Endothelial cell of umbilical vein (primary cell): ENCODE measurements at regions not wholly inside any gene's neighbourhood (a gene's known extent, or its start where the extent isn't known, plus 50 kb on each side); places are given as distances from the start of the nearest gene placed in this dataset.

Experiments
- BruUV-seq: library from RNA; stranded (reverse); fragments of 400-500 nt; replicated peaks from 2 replicates; lab custom pipeline; 2021; lab: Mats Ljungman, UMichigan
- CTCF ChIA-PET: fragments of 300-600, 350-600 bp; sonication (Branson Sonifier 250); formaldehyde crosslinking; loops from one replicate; lab custom pipeline; 2021; ENCODE audit warnings: antibody characterized with exemption, inconsistent platforms; lab: Charles Lee
- POLR2A ChIA-PET: fragments of 300-600, 350-600 bp; sonication (Branson Sonifier 250); formaldehyde crosslinking; loops from one replicate; lab custom pipeline; 2021; ENCODE audit warnings: antibody characterized with exemption, inconsistent platforms; lab: Charles Lee
- DNase-seq: peaks from one replicate; pipeline ENCODE4 v3.0.0-alpha.2; 2011; ENCODE audit warnings: low read depth, low spot score
- FAIRE-seq: peaks from 2 replicates; lab custom pipeline; 2011; peaks lifted over from hg19 to GRCh38; lab: Jason Lieb, UNC
- H2AFZ ChIP-seq: 2 replicates; pipeline ENCODE4 v1.6.0; 2012; ENCODE audit warnings: low read depth, low read length, control low read depth, inconsistent platforms
- H3K27ac ChIP-seq: 2 replicates; pipeline ENCODE4 v1.5.1; 2011; ENCODE audit warnings: low read depth, mild to moderate bottlenecking, control low read depth, low read length, moderate library complexity; ENCODE audit not compliant: insufficient read depth
- H3K27me3 ChIP-seq, 2 experiments: 2 replicates each; pipeline versions ENCODE4 v1.6.0 to v1.6.1; 2011; ENCODE audit warnings: low read length in 2 of 2, mixed read lengths in 1 of 2; ENCODE audit not compliant: control insufficient read depth in 2 of 2, insufficient read depth in 2 of 2
- H3K36me3 ChIP-seq, 2 experiments: 2 replicates in 1 of 2; 3 replicates in 1 of 2; pipeline ENCODE4 v1.5.1; 2011; ENCODE audit warnings: low read length in 2 of 2, mild to moderate bottlenecking in 1 of 2, moderate library complexity in 1 of 2; ENCODE audit not compliant: control insufficient read depth in 2 of 2, insufficient read depth in 2 of 2; ENCODE audit errors: extremely low read depth in 1 of 2
- H3K4me1 ChIP-seq: 3 replicates; pipeline ENCODE4 v1.5.1; 2011; ENCODE audit warnings: mild to moderate bottlenecking, low read length; ENCODE audit not compliant: control insufficient read depth, insufficient read depth; ENCODE audit errors: extremely low read depth
- H3K4me2 ChIP-seq: 2 replicates; pipeline ENCODE4 v1.6.1; 2011; ENCODE audit warnings: low read length, control low read depth, mixed read lengths; ENCODE audit not compliant: insufficient read depth
- H3K4me3 ChIP-seq, 3 experiments: fragments of 200-600 bp in 1 of 3; sonication (generic), shearing (Covaris generic) in 1 of 3; replicated peaks in 1 of 3; 2 replicates each; pipeline ENCODE4 v1.5.1; 2011 to 2016; ENCODE audit warnings: control low read depth in 3 of 3, low read length in 3 of 3, mild to moderate bottlenecking in 2 of 3, inconsistent platforms in 1 of 3, low read depth in 1 of 3, moderate library complexity in 1 of 3; ENCODE audit not compliant: insufficient read depth in 1 of 3
- H3K79me2 ChIP-seq: 2 replicates; pipeline ENCODE4 v1.6.0; 2012; ENCODE audit warnings: low read length, inconsistent platforms; ENCODE audit not compliant: control insufficient read depth, insufficient read depth
- H3K9ac ChIP-seq: replicated peaks from 2 replicates; pipeline ENCODE3; 2011; ENCODE audit warnings: low read length, control low read depth; ENCODE audit not compliant: insufficient read depth; ENCODE audit errors: extremely low read depth
- H3K9me1 ChIP-seq: replicated peaks from 3 replicates; pipeline ENCODE4 v1.6.0; 2011; ENCODE audit warnings: mild to moderate bottlenecking, low read length; ENCODE audit not compliant: control insufficient read depth, insufficient read depth; ENCODE audit errors: extremely low read depth
- H3K9me3 ChIP-seq: replicated peaks from 2 replicates; pipeline ENCODE4 v1.5.1; 2012; ENCODE audit warnings: low read length, inconsistent platforms; ENCODE audit not compliant: control insufficient read depth, insufficient read depth
- H4K20me1 ChIP-seq: replicated peaks from 2 replicates; pipeline ENCODE3; 2011; ENCODE audit warnings: mild to moderate bottlenecking, low read length; ENCODE audit not compliant: control insufficient read depth, insufficient read depth; ENCODE audit errors: extremely low read depth
- CTCF ChIP-seq, 2 donors: IDR thresholded peaks; 1 replicate in 1 of 2; 2 replicates in 1 of 2; pipeline ENCODE4 v1.5.1; 2011; ENCODE audit warnings: low read length in 2 of 2, mild to moderate bottlenecking in 2 of 2, moderate library complexity in 2 of 2, control low read depth in 1 of 2, inconsistent platforms in 1 of 2, low read depth in 1 of 2; ENCODE audit not compliant: insufficient read depth in 1 of 2; ENCODE audit errors: extremely low read depth in 1 of 2
- FOS ChIP-seq: IDR thresholded peaks from 2 replicates; pipeline ENCODE4 v1.6.1; 2011; ENCODE audit warnings: mild to moderate bottlenecking, low read length, moderate library complexity, borderline replicate concordance; ENCODE audit not compliant: insufficient read depth
- JUN ChIP-seq: IDR thresholded peaks from 2 replicates; pipeline ENCODE4 v1.6.1; 2011; ENCODE audit warnings: borderline replicate concordance, low read depth; ENCODE audit not compliant: insufficient read length, insufficient read depth
- MAX ChIP-seq: IDR thresholded peaks from 2 replicates; pipeline ENCODE4 v1.6.1; 2011; ENCODE audit not compliant: insufficient read depth, insufficient read length
- POLR2AphosphoS5 ChIP-seq: IDR thresholded peaks from 2 replicates; pipeline ENCODE4 v1.6.1; 2012; ENCODE audit warnings: low read depth, mild to moderate bottlenecking, control low read depth, low read length, moderate library complexity; ENCODE audit not compliant: insufficient read depth
- dilution Hi-C: fragments of 300-500 bp; cut with MboI; formaldehyde crosslinking; loops from one replicate; pipeline ENCODE4 v1.15.0; 2019; ENCODE audit warnings: low sequenced_read_pairs; ENCODE audit not compliant: extremely low pct_ligation_motif_present
- intact Hi-C: fragments of 100-400 bp; cut with micrococcal nuclease; formaldehyde crosslinking; loops from one replicate; pipeline ENCODE4 v1.10.0; 2022

- no peak for FAIRE-seq
- Histone ChIP-seq H4K20me1 (no peaks in the 10 kb centered on the region), H3K9ac (no peak overlapping the region), H3K27ac (no peak overlapping the region), H2AFZ (no peak overlapping the region), H3K79me2 (no peaks in the 10 kb centered on the region), H3K9me1 (no peaks in the 10 kb centered on the region), H3K4me1 (no peaks in the 10 kb centered on the region), H3K9me3 (no peaks in the 10 kb centered on the region), H3K27me3 (no peaks in the 10 kb centered on the region), H3K4me2 (no peak overlapping the region), H3K36me3 (no peaks in the 10 kb centered on the region), H3K4me3 (no peak overlapping the region)
- peak; percentile 79 for TF ChIP-seq FOS
- TF ChIP-seq MAX, result no peak
- POLR2A ChIA-PET, result no interaction called here
- CTCF ChIA-PET, result interaction anchor here (2.8 kb wide), 1 partner anchor 16 kb away, joined by 9 read pairs; no protein-coding TSS in a partner anchor
- dilution Hi-C loops (no loop called here), intact Hi-C loops (no loop called here)
- no TSS peak for BruUV-seq
- peak; percentile 35 for DNase-seq
These were observed 593.5 kb upstream of the ARID1B start for GRCh38 chr6:156183678-156184077.

- no TSS peak for BruUV-seq
- TF ChIP-seq MAX (no peak), POLR2AphosphoS5 (no peak), JUN (no peak), FOS (no peak), CTCF (IDR thresholded peaks at IDR 0.05; ENCODE audit: extremely low read depth in 1 of 2, insufficient read depth in 1 of 2, low read depth in 1 of 2, low read length in 2 of 2) (no peak)
- no peak overlapping the region for H3K27ac ChIP-seq
- ChIA-PET POLR2A (no interaction called here), CTCF (interaction anchor here (1.0 to 2.8 kb wide), 3 partner anchors 10 to 18 kb away, joined by 3 to 9 read pairs (median 3); no protein-coding TSS in a partner anchor)
- FAIRE-seq (no peak), DNase-seq (peak; percentile 18)
- no peak overlapping the region for H3K9ac ChIP-seq
- H3K9me3 ChIP-seq, result no peaks in the 10 kb centered on the region
- no peak overlapping the region for H3K4me3 ChIP-seq
- dilution Hi-C loops, result no loop called here
- intact Hi-C loops, result no loop called here
- H3K4me1 ChIP-seq, result no peaks in the 10 kb centered on the region
- H2AFZ ChIP-seq, result no peak overlapping the region
- no peaks in the 10 kb centered on the region for H3K36me3 ChIP-seq
- no peaks in the 10 kb centered on the region for H4K20me1 ChIP-seq
- no peak overlapping the region for H3K4me2 ChIP-seq
- no peaks in the 10 kb centered on the region for H3K27me3 ChIP-seq
- H3K79me2 ChIP-seq, result no peaks in the 10 kb centered on the region
- H3K9me1 ChIP-seq, result no peaks in the 10 kb centered on the region
These were observed 594.8 kb upstream of the ARID1B start for GRCh38 chr6:156182356-156182755.
